ENCODE measurements at regions not wholly inside any gene's neighbourhood (a gene's known extent, or its start where the extent isn't known, plus 50 kb on each side); places are given as distances from the start of the nearest gene placed in this dataset.
"Not testable (repeated sequence)": the region's sequence is repeated elsewhere in the genome, so short reads cannot be mapped to it uniquely, and the experiment has no call there.

DNA sequence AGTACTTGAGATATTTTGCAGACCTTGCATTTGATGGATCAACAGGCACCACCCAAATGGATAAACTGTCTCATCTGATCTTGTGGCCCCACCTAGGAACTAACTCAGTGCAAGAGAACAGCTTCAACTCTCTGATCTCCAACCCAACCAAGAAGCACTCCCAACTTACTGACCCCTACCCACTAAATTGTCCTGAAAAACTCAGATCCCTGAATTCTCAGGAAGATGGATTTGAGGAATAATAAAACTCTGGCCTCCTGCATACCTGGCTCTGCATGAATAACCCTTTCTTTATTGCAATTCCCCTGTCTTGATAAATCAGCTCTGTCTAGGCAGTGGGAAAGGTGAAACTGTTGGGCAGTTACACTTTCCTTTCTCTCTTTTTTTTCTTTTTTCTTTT, 247.9 kb downstream of the ZPLD1 start:
- DNase-seq (ENCODE audit: low spot score), result no peak

DNA sequence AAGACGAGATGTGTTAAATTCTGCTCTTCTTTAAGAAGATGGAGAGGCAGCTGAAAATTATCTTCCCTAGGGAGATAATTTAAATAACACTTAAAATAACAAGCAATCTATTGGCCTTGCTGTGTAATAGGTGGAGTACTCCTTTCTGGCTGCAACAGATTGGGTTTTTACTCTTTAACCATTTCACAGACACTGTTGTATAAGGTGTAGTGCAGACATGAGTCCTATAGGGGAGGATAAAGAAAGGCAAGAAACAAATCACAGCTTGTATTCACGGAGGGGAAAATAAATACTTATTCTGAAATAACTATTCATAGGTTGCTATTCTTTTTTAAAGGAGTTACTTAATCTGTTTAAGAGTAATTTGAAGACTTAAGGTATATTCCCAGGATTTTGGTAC, 252.0 kb downstream of the ZPLD1 start:
- no peak for DNase-seq (ENCODE audit: low spot score)

DNA sequence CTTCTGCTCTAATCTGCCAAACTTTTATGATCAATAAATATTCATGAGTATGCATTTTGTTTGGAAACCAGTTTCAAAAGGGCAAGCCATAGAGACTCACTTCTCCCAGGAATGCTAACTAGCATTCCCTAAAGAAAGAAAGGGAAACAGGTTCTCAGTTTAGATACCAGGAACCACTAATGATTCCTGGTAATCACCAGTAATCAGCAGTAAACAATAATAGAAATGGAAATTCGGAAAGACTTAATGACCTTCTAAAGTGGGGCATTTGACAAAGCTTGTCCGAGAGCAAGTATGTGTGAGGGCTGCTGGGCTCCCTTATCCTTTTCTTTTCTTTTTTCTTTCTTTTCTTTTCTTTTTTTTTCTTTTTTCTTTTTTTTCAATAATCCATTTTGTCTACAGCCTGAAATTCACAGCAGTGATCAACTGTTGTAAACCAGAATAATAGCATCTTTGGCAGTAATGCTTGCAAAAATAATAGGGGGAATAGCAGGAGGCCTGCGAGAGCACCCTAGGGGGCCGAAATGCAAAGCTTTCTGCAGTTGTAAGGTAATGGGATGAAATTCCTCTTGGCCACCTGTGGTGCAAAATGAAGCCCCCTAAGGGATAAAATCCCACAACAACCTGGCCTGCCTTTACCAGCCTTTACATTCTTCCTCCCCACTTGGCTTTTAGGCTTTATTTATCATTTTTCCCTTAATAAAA, 253.2 kb downstream of the ZPLD1 start:
- no peak for DNase-seq (ENCODE audit: low spot score)

DNA sequence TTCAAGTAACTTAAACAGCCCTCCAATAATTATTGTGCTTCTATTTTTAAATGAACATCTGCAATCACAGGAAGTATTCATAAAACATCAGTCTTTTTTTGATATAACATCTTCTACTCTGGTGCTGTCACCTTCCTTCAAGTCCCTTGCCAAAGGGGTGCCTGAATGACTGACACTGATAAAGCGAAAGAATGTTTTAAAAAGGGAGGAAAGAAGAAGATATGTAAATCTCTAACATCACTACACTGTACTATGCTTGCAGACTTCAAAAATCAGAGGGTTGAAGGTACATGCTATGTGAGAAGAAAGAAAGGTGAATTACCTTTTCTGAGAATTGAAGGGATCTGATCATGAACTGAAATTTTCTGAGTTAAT, 253.7 kb downstream of the ZPLD1 start:
- no peak for DNase-seq (ENCODE audit: low spot score)

DNA sequence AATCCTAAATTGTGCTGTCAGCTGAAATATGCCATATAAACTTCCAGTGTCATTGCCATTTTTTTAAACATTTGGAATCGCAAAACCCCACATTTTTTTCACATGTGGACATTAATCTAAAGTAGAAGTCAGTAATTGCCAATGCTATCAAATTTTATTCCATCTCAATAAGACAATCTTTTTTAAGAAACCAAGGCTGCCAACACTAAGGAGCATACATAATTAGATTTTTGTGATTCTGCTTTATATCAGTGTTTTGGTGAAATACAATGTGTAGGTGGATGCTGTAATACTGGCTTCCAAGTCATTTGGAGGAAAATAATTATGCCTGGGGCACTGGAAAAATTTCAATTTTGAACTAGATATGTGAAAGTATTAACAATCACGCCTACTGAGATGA, 256.7 kb downstream of the ZPLD1 start:
- DNase-seq (ENCODE audit: low spot score), result no peak

DNA sequence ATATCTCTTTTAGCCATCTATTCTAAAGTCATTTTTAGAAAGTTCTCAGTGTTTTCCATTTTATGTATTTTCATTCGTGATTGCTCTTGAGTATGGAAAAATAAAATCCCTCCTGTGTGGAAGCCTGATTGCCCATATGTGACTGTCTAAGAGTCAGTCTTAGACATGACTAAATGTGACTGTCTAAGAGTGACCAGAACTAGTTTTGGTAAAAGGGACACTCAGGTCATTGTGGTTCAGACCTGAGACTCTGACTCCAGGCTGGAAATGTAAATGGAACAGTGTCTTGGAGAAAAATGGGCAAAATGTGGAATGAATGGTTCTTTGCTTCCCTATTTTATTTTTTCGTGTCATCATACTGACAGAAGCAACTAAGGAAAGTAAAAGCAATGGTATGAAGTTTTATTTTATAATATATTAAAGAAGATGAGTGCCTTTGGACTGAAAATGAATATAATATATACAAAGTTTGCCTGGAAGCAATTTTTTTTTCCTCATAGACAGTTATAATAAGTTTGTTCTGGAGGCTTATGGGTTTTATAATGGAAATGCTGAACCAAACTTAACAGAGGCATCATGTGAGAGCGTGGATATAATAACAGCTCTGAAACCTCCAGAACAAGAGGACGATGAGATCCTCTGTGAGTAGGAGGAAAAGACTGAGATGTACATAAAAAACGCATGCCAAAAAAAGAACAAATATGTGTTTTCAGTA, 264.4 kb downstream of the ZPLD1 start:
- peak; percentile 18 for DNase-seq (ENCODE audit: low spot score)

DNA sequence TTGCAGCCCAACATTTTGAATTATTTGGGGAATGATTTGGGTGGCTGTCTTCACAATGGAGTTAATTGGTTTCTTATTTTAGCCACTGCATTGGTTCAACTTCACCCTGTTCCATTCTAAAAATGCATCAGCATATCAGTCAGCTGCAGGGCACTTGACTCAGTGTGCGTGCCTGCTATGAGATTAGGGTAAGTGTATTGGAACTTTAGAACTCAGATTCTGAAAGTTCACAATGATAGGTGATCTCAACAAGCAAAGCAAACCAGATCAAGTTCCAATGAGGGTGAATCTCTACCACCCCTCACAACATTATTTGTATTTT, 265.0 kb downstream of the ZPLD1 start:
- DNase-seq (ENCODE audit: low spot score), result no peak

DNA sequence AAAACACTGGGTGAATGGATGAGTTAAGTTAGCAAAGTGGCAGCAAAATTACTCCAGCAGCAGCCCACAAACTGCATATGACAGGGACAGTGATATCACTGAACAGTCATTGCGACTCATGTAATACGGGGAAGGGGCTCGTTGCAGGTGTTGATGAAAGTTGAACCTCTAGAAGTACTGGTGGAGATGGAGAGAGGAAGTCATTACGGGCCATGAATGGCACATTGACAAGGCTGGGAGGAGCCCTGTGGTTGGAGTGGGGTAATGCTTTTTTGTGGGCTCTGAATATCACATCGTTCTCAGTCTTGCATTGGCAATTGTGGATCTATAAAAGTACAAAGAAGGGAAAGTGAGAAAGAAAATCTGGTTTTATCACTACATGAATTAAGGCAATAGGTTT, 278.1 kb downstream of the ZPLD1 start:
- DNase-seq (ENCODE audit: low spot score), result peak; percentile 10

DNA sequence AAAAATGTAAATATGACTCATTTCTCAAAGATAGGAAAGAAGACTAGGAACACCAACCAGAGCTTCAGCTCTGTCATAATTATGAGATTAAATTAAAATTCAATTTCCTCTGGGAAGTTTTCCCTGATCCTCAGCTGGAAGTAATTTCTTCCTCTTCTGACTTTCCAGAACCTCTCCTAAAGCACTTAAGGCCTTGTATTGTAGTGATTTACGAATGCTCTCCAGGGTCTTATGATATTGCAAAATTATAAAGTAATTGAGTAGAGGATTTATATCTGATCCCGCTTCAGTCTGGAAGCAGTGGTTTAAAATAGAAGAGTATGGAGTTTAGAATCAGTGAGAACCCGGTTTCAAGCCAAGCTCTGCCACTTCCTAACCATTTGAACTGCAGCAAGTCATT, 279.8 kb downstream of the ZPLD1 start:
- no peak for DNase-seq (ENCODE audit: low spot score)

DNA sequence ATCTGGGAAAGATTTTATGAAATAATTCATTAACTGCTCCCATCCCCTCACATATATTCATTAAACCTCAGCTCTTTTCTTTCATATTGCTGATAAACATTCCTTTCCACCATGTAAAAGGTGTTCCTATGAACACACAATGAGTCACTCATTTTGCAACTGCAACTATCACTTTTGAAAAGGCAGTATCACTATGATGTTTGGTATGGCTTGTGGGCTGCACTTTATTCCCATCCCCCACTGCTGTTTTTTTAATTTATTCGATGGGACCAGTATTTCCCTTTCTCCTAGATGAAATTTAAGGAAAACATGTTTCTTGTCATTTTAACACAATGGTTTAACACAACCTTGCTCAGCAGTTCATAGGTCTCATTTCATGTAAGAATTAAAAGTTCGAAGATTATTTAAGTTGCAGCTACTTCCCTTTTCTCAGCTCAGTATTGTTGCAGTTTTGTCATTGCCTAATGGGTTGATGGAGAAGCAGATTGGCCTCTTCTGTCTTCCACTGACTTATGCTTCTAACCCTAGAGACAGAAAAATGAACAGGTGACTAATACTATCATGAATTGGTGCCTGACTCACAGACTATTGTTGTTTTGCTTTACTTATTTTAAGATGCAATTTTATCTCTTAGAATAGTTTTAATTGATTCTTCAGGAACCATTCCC, 280.3 kb downstream of the ZPLD1 start:
- peak; percentile 86 for DNase-seq (ENCODE audit: low spot score)

DNA sequence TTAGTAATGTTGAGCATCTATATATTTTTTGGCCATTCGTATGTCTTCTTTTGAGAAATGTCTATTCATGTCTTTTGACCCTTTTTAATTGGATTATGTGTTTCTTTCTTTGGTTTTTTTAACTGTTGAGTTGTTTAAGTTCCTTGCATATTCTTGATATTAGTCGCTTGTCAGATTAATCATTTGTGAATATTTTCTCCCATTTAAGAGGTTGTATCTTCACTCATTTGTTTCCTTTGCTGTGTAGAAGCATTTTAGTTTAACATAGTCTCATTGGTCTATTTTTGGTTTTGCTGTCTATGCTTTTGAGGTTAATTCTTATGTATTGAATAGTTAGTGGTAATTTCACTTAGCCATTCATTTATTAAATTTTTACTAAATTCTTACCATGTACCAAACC, 283.8 kb downstream of the ZPLD1 start:
- DNase-seq (ENCODE audit: low spot score), result peak; percentile 60

DNA sequence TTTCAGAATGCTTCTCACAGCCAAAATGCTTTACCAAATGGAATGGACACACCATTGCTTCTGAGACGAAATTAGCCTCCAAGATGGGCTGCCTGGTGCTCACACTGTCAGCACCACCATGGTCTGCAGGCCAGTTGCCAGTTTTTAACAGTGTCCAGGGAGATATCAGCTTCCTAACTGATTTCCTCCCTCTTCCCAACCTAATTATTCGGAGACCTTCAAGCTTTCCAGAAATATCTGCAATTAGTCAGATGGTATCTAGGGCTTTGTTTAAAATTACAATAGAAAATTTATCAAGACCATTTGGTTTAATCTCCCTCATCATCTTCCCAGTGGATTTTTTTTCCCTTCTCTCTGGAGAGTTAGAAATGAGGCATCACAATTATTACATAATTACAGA, 287.5 kb downstream of the ZPLD1 start:
- DNase-seq (ENCODE audit: low spot score), result no peak

DNA sequence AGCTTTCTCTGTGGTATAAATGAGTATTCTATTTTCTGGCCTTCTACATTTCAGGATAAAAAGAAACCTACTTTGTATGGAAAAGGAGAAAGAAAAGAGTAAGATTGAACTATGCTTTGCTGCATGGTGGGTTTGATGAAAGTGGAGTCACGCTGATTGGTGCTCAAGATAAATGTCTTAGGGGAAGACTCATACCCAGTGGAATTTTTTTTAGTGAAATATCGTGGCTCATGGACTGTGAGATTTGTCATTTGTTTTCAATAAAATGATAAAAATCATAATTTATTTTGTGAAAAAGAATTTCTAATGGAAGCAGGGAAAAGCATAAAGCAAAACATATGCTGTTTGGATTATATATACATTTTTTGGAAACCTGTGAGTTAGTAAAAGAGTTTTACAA, 292.5 kb downstream of the ZPLD1 start:
- no peak for DNase-seq (ENCODE audit: low spot score)

DNA sequence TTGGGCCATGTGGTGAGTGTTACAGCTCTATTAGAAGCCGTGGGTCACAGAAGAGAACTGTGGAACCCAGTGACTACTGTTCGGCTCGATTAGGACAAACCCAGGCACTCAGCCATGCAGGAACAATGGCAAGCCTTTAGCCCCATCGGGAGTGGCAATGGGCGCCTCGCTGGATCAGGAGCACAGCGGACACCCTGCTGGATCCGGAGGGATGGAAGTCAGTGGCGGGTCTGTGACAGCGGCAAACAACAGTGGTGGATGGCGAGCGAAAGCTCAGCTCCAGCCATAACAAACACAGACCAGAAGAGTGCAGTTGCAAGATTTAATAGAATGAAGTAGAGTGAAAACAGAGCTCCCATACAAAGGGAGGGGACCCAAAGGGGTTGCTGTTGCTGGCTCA, 297.8 kb downstream of the ZPLD1 start:
- DNase-seq (ENCODE audit: low spot score), result not testable (repeated sequence)

DNA sequence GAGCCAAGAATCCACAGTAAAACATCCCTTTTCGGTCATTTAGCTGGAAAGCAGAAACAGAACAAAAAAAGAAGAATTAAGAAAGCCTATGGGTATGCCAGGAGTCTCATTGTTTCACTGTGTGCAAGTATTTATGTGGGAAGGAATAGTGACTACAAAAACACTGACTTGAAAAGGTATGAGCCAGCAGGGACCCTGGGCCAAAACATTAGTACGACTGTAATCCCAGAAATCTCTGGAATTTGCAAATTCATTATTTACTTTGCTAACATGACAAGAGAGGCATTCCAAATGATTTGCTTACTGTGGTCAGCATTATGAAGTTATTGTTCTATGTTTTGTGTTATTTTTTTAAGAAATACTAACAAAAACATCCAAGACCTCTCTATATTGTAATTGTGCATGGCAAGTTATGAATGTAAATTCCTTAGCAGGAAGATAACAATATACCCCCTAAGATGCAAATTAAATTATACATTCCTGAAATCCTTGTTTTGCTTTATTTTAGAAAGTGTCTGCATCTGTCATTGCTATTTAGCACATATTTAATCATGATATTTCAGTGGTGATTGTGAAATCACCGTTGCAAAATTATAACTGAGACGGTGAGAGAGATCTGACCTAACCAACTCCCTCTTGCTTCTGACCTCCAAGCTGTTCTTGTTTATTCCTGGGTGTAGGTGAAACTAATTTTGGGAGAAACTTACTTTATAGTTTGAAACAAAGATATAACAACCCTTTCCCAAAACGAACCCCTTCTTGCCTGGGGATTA, 299.2 kb downstream of the ZPLD1 start:
- DNase-seq (ENCODE audit: low spot score), result peak; percentile 36

DNA sequence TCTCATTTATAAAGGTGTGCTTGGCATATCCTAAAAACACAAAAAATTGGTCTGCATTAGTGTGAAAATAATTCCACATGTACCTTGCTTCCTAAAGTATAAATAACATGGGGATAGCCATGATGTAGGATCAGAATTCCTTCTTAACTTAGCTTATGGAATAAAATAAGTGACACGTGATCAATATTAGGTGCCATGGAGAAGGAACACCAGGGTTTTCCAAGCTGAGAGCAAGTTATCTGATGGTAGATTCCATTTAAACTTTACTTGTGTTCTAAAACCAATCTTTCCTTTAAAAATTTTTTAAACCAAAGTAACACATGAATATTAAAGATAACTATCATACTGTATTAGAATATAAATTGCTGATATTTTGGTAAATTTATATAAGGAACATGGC, 300.5 kb downstream of the ZPLD1 start:
- DNase-seq (ENCODE audit: low spot score), result no peak

DNA sequence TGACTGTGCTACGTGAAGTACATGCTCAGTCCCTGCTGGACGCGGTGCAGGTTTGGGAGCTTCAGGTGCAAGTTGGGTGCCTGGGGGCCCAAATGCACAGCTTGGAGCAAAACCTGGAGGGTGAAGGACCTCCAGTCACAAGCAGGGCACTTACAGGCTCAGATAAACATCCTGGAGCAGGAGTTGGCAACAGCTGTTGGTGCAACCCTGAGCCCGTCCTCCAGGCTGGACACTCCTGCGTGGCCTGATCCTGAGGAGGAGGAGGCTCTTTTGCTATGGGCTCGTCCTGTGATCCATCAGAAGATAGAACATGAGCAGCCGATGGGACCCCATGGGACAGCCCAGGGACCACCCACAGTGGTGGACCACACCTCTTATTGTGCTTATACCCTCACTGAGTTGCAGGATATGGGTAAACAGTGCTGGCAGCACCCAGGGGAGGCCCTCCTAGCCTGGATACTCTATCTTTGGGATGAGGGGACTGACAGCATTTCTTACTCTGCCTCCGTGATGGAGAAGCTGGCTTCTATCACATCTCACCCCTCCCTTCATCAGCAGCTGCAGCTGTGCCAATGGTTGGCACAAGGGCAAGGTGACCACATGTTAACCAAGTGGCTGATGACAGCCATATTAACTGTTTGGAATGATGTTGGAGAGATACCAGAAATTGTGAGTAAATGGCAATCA, 301.6 kb downstream of the ZPLD1 start:
- no peak for DNase-seq (ENCODE audit: low spot score)

DNA sequence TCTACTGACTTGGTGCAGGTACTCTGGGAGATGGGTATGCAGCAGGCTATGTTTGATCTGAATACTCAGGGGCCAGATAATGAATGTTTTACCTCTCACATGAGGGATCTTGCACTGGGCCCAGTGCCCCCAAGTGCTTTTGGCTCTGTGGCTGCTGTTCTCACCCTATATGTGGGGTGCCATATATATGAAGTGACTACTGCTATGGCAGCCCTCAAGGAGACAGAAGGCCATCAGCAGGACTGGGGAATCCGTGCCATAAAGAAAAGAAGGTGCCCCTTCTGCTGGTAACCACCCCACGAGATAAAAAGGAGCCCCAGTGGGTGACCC, 302.1 kb downstream of the ZPLD1 start:
- no peak for DNase-seq (ENCODE audit: low spot score)

DNA sequence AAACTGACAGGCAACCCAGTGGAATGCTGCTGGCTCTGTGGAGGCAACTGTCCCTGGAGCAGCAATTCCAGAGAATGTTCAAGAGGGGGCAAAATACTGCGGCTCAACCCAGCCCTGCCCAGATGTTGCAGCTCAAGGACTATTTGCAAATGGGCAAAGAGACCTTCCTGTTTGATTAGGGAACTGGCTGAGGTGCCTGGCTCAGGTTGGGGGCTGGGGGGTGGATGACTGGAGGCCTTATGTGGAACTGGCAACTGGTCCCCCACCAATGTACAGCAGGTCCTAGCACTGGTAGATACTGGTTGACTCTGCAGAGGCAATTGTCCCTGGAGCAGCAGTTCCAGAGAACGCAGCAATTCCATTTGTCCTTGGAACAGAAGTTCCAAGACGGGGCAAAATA, 302.5 kb downstream of the ZPLD1 start:
- DNase-seq (ENCODE audit: low spot score), result no peak

DNA sequence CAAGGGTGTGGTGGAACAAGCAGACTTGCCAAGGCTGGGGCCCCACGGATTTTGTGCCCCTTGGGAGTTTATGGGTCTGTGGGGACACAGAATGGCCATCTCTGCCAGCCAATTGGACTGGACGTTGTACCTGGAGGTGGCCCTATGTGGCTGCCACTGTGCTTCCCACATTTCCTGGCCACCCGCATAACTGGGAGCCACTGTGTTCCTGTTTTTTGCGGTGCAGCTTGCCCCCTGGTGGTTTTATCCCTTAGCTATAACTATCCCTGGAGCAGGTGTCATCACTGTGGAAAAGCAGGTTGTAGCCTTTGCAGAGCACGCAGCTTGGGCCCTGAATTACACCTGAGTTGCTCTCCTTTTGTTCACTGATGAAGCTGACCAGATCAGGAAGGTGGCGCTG, 306.3 kb downstream of the ZPLD1 start:
- DNase-seq (ENCODE audit: low spot score), result peak; percentile 33

DNA sequence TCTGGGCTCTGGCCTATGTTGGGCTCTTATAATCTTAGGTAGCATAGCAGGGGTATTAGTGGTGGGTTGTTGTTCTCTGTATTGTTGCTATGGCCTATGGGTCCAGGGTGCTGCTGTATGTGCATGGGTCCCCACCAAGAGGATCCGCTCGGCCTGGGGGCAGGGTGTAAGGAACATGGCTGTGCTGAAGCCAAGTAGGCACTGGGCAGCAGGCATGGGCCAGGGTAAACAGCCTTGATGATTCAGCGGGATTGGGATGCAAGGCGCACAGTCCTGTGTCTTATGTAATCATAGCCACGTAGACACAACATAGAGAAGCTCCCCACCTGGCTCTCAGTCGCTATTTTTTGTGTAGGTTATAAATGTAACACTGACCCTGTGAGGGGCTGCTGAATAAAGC, 306.9 kb downstream of the ZPLD1 start:
- no peak for DNase-seq (ENCODE audit: low spot score)

DNA sequence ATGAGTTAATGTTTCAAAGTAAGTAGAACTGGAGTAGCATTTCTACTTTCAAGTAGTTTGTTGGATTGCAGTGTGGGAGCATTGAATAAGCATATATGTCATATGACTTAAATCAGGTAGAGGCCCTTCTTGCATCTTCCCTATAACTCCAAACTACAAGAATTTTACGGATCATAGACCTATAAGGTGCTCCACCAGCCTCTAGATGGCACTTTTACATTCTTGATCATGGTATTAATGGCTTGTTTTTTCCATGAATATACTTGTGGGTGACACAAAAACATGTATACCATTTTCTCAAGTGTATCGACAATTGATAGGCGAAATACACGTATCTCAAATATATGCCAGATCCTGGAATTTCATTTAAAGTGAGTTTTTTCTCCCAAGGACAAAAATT, 311.1 kb downstream of the ZPLD1 start:
- DNase-seq (ENCODE audit: low spot score), result peak; percentile 33
